Keratinocyte (primary cell): ENCODE measurements at regions not wholly inside any gene's neighbourhood (a gene's known extent, or its start where the extent isn't known, plus 50 kb on each side); places are given as distances from the start of the nearest gene placed in this dataset.
"Not testable (repeated sequence)": the region's sequence is repeated elsewhere in the genome, so short reads cannot be mapped to it uniquely, and the experiment has no call there.

Experiments used
- EZH2 ChIP-seq: IDR thresholded peaks from one replicate; pipeline ENCODE4 v1.6.1; 2012; ENCODE audit warnings: inconsistent platforms, mild to moderate bottlenecking, low read length, moderate library complexity
- TF ChIP-seq, protein P1 (sequence below), 3 experiments: IDR thresholded peaks in 1 of 3; conservative IDR thresholded peaks in 1 of 3; optimal IDR thresholded peaks in 1 of 3; 2 replicates in 2 of 3; 3 replicates in 1 of 3; pipeline versions ENCODE3 to v1.5.1; 2011; ENCODE audit warnings: low read length in 3 of 3, mild to moderate bottlenecking in 3 of 3, moderate library complexity in 2 of 3, control low read depth in 1 of 3, inconsistent platforms in 1 of 3; ENCODE audit not compliant: insufficient read depth in 2 of 3; ENCODE audit errors: extremely low read depth in 1 of 3

DNA sequence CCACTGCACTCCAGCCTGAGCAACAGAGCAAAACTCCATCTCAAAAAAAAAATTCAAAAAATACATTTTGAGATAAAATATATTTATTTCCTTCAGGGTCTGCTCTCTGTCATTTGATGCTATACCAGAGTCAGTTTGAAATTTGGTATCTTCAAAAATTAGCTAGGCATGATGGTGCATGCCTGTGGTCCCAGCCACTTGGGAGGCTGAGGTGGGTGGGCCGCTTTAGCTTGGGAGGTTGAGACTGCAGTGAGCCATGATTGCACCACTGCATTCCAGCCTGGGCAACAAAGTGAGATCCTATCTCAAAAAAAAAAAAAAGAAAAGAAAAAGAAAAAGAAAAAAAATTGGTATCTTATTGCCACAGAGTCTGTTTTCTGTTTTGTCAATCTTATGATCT, 305.4 kb upstream of the GLI3 start:
- TF ChIP-seq, protein P1, sequence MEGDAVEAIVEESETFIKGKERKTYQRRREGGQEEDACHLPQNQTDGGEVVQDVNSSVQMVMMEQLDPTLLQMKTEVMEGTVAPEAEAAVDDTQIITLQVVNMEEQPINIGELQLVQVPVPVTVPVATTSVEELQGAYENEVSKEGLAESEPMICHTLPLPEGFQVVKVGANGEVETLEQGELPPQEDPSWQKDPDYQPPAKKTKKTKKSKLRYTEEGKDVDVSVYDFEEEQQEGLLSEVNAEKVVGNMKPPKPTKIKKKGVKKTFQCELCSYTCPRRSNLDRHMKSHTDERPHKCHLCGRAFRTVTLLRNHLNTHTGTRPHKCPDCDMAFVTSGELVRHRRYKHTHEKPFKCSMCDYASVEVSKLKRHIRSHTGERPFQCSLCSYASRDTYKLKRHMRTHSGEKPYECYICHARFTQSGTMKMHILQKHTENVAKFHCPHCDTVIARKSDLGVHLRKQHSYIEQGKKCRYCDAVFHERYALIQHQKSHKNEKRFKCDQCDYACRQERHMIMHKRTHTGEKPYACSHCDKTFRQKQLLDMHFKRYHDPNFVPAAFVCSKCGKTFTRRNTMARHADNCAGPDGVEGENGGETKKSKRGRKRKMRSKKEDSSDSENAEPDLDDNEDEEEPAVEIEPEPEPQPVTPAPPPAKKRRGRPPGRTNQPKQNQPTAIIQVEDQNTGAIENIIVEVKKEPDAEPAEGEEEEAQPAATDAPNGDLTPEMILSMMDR (optimal IDR thresholded peaks at IDR 0.05 in 1 of 3, IDR thresholded peaks at IDR 0.05 in 1 of 3, conservative IDR thresholded peaks at IDR 0.05 in 1 of 3; ENCODE audit: extremely low read depth in 1 of 3, insufficient read depth in 2 of 3, low read length in 3 of 3) = not testable (repeated sequence)
- not testable (repeated sequence) for TF ChIP-seq EZH2
